ENCODE measurements at regions not wholly inside any gene's neighbourhood (a gene's known extent, or its start where the extent isn't known, plus 50 kb on each side); places are given as distances from the start of the nearest gene placed in this dataset.

DNA sequence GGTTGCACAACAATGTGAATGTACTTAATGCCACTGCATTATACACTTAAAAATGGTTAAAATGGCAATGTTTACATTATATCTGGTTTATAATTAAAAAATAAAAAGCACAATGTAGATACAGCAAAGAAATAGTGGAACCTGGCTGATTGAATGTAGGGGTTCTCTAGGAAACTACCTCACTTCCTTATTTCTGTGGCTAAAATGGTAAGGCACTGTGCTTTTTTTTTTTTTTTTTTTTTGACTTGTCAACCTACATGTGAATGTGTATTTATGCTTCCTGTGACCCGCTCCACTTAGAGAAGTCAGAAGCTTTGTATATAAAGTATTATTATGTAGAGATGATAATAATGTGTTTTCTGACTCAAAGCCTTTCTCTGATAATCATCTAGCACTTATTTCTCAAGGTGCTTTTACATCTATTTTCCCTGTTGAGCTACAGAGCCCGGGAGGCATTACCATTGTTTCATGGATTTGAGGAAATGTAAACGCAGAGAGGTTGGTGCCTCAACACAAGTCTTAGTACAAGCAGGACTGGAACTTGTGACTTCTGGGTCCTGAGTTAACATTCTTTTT lies 55.0 kb downstream of the SOX4 start:
- DNase-seq: peak; percentile 46

DNA sequence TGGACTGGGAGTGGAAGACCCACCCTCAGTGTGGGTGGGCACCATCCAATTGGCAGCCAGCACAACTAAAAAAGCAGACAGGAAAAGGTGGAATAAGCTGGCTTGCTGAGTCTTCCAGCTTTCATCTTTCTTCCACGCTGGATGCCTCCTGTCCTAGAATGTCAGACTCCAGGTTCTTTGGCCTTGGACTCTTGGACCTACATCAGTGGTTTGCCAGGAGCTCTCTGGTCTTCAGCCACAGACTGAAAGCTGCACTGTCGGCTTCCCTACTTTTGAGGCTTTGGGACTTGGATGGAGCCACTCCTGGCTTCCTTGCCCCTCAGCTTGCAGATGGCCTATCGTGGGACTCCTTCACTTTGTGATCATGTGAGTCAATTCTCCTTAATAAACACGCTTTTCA lies 59.8 kb downstream of the SOX4 start:
- DNase-seq: no peak

DNA sequence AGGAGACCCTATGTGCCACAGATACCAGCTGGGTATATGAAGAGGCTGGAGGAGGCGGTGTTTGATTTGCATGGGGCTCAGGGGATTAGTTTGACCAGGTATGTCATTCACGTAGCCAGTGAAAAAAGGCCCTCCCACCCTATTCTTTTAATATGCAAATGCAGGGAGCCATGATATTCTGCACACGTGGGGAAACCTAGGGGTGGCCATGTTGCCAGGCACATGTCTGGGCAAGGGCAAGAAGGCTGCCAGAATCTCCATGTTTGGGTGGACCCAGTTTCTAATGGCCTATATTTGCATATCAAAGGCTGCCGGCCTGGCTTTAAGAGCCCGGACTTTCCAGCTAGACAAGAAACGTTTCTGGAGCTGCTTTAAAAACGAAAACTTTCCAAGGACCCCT lies 60.4 kb downstream of the SOX4 start:
- no peak for DNase-seq

DNA sequence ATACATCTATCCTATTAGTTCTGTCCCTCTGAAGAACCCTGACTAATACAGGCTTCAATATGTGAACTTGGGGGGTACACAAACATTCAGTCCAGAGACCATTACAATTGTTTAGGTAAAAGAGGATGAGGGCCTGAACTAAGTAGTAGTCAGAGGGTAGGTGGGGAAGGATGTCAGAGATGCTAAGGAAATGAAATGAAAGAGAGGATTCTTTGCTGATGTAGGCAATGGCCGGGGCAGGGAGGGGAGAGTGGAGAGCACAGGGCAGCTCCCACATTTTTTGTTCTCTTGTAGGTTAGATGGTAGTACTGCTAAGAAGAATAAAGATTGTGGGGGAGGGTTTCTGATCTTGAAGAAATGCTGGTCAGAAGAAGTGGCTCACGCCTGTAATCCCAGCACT lies 60.8 kb downstream of the SOX4 start:
- no peak for DNase-seq

DNA sequence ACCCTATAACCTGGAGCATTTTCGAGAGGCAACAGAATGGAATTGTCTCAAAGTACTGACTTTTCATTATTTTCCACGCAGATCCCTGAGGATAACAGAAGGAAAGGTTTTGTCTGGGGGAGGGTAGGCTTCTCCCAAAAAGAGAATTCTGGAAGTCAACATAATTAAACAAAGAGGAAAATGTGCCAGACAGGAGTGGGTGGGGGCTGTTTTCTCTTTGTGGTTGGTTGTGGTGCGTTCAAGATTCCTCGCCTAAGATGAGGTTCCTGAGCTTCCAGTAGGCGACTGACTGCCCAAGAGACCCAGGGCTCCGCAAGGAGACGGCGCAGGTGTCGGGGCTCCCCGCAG lies 70.4 kb downstream of the SOX4 start:
- no peak for DNase-seq

DNA sequence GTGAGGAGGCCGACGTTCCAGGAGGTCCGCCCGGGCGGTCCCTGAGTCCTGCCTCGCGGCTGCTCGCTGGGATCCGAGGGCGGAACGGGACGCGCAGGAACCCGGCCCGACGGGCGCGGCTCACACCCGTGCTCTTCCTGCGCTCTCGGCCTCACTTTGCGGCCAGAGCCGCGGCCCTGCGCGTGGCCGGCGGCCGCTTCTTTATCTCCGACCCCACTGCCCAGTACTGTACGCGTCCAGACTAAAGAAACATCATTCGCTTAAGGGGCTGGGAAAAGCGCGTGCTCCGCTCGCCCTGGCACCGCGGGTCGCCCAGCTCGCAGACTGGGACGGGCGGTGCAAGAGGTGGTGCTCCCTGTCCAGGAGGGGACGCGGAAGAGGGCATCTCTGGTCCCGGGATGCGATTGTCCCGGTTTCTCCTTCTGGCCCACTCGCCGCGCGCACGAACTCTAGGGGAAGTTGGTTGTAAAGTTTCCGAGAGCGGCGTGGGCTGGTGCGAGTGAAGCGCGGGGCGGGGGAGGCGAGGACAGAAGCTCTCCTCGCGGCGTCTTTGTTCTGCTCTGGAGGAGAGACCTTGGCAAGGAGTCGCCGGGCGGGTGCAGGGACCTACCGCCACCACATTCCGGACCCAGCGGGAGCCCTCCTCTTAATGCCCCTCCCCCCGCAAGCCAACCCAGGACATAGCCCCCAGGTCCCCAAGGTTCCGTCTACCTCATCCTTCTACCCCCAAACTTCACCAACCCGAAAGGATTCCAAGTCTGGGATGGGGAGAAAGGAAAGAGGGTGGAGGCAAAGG lies 71.0 kb downstream of the SOX4 start:
- no peak for DNase-seq

DNA sequence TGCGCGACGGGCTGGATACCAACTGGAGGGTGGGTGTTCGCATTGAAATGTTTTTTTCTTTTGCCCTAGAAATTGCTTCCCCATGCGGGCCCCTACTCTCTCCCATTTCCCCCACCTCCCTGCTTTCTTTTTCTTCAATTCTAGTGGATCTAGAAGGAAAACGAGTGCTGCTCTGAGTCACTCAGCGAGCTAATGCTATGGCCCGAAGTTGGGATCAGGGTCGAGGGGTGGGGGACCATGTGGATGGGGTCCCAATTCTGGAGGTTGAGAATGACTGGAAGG lies 71.5 kb downstream of the SOX4 start:
- DNase-seq: no peak

DNA sequence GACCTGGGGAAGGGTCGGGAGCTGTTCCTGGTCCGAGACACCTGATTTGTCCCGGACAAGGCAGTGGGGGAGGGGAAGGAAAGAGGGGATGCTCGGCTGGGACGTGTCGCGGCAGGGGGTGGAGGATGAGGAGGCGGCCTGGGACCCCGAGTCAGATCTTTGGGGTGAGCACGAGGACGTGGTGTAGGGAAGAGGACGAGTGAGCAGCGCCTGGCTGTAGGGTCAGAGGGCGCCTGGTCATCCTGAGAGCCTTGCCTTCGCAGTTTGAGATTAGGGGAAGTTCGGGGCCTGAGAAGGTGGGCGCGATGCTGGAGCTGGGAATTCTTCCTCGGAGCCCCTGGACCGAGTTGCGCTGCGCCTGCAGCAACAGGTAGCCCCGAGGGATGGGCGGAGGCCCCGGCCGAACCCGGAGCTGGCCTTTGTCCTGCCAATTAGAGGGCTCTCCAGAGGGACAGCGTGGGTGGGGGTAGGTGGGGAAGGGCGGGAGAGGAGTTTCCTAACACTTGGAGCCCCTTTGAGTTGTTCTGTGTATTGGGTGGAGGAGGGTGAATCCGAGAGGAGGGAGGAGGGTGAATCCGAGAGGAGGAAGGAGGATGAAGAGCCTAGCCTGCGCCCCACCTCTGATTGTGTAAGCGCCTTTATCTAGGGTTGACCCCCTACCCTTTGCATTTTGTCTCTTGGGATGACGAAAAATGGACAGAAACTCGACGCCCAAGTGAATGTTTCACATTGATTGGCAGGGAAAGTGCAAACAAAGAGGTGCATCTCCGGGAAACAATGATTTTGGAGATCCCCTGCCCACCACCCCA lies 72.0 kb downstream of the SOX4 start:
- no peak for DNase-seq

DNA sequence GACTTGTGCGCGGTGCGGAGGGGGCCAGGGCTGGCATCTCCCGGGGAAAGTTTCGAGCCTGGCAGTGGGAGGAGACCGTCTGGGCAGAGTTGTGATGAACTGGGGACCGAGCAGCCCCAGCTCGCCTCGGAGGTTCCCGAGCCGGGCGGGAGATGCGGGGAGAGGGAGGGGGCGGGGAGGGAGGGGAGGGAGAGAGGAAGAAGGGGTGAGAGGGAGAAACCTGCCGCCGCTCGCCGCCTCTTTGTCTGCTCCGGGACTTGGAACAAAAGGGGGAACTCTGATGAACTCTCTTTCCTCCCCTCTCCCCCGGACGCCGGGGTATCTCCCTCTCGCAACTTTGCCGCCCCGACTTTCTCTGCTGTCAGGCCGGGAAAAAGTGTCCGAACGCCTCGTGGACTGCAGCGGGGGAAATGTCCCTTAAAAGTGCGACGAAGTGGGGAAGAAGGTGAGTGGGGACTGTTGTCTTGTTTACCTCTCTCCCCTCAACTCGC lies 72.7 kb downstream of the SOX4 start:
- DNase-seq: no peak

DNA sequence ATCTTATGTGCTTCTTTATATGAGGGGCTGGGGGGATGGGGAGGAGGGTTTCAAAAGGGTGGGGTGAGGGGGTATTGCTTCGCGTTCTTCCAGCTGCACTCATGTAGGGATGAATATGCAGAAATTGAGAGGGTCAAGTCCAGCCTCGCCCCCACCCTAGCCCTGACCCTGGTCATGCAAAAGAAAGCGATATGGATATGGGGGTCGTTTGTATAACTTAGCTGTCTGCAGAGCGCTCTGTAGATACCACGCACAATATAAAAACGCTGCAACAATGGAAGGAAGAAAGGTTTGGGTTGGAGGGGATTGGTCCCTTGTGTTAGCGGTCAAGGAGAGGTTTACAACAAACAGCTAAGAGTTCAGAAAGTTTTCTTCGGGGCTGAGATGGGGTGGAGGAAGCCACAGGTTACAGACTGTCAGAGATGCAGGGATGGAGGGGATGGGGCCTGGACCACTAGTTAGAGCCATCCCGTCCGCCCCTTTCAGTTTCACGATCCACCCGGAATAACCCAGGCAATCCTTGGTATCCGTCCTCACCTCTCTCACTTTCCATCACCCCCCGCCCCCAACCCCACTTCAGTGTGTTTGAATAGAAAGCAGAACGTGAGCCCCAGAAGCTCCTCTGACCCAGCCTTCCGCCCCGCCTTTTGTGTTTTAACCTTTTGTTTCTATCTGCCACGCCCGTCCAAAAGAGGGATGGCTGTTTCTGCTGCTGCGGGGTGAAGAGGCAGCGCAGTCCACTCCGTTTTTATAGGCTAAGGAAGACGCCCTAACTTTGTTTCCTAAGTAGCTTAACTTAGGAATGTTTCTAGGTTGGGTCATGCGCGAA lies 73.5 kb downstream of the SOX4 start:
- no peak for DNase-seq

DNA sequence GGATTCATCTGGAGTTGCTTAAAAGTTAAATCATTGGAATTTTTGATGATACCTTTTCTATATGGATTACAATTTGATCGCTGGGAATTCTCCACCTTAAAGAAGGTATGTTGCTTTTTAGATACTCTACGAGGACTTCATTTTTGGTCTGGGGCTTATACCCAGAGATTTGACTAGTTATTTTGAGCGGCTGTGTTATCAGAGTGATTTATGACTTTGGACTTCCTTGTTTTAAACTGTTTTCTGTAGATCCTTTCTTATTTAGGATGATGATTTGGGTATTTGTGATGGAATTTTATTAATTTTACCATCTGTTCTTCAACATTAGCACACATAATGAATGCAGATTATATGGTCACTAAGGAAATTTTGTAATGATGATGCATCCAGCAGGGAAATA lies 75.2 kb downstream of the SOX4 start:
- peak; percentile 14 for DNase-seq

DNA sequence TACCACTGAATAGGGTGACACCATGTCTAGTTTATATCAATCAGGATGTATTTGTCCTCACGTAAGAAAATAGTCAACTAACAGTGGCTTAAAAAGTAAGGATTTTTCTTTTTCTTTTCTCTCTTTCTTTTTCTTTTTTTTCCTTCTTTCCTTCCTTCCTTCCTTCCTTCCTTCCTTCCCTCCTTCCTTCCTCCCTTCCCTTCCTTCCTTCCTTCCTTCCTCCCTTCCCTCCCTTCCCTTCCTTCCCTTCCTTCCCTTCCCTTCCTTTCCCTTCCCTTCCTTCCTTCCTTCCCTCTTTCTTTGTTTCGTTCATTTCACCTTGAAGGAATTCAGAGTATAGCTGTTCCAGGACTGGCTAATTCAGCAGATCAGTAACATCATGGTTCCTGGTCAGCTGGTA lies 83.2 kb downstream of the SOX4 start:
- DNase-seq: no peak

DNA sequence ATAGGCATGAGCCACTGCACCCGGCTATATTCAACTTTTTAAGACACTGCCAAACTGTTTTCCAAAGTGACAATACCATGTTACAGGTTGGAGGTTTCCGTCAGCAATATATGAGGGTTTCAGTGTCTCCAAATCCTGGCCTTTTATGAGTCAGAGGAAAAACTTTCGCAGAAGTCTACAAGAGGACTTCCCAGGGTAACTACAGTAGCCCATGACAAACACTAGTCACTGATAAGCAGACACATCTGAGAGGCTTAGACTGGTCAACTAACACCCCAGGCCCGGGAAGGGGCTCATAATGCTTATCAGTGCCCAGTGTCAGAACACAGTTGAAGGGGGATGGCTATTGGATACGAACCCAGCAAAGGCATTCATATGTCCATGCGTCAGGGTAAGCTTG lies 85.4 kb downstream of the SOX4 start:
- DNase-seq: peak; percentile 13

DNA sequence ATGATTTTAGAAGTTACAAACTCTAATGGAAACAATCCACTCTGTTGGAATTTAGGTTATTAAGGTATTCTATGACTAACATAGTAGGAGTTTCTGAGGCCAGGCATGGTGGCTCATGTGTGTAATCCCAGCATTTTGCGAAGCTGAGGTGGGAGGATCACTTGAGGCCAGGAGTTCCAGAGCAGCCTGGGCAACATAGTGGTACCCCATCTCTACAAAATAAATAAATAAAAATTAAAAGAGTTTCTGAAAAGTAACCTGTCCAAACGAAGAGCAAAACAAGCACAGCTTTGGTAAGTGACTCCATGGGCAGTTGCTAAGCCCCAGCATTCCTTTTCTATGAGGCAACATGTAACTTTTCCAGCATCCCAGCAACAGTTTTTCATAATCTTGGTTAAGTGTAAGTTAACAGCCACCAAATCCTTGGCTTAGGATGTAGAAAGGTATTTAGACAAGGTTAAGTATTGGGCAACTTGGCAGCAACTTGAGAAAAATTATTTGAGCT lies 86.3 kb downstream of the SOX4 start:
- DNase-seq: no peak

DNA sequence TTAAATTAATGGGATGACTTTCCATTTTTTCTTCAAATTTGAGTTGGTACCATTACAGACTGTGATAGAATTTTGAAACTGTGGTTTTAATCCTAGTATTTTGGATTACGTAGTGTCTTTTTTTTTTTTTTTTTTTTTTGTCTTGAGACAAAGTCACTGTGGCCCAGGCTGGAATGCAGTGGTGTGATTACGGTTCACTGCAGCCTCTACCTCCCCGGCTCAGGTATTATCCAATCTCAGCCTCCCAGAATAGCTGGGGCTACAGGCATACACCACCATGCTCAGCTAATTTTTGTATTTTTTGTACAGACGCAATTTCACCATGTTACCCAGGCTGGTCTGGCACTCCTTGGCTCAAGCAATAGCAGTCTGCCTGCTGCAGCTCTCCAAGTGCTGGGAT lies 87.1 kb downstream of the SOX4 start:
- no peak for DNase-seq

DNA sequence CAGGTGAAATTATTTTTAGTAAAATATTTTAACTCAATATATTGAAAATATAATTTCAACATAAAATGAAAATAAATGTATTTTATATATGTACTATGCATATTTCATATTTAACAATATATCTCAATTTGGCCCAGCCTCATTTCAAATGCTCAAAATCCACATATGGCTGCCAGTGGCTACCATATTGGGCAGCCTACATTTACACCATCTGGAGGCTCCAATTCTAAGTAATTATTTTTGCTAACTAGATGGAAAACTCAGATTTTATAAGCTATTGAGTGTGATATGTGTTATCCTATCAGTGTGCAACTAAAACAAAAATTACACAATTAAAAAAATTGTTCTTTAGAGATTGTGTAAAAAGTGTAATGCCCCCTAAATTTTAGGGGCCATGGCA lies 96.9 kb downstream of the SOX4 start:
- DNase-seq: no peak

DNA sequence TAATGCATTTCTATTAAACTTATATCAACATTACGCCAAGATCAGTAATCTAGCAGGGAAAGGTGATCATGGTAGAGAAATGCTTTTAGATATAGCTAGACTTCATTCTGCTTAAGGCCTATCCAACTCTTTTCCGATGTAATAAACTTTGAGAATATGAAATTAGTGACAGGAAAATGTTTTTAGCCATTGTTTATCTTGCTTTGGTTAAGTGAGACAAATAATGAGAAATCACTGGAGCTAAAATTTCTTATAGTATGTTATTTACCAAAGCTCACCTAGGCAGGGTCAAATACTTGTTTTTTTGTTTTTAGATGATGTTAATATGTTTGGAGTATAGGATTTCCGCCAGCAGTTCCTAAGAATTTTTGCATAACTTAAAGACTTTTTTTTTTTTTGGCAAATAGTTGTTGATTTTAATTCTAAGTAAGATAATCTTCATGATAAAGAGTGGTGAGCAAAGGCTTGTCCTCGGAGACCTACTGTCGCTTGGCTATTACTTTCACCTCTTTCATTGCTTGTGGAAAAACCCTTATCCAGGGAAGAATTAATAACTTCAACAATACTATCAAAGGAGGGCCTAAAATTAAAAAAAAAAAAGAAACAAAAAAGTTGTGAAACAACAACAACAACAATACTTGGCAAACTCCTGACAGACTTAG lies 98.3 kb downstream of the SOX4 start:
- DNase-seq: no peak

DNA sequence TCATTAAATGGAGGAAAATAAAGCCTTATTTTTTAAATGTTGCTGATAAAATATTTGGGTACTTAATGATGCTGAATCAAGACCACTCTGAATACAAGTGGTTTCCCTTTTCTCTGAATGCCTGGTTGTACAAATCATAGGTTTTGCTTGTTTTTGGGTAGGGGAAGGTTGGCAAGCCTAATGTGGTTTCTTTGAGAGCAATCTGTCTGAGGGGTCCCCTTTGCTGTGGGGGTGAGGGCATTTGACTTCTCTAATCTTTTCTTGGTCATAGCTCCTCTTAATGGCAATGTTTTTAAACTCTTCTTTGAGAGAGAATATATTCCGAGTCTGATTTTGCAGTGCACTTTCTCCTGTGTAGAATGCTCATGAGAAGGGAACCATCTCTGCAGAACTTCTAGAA lies 99.2 kb downstream of the SOX4 start:
- DNase-seq: no peak

DNA sequence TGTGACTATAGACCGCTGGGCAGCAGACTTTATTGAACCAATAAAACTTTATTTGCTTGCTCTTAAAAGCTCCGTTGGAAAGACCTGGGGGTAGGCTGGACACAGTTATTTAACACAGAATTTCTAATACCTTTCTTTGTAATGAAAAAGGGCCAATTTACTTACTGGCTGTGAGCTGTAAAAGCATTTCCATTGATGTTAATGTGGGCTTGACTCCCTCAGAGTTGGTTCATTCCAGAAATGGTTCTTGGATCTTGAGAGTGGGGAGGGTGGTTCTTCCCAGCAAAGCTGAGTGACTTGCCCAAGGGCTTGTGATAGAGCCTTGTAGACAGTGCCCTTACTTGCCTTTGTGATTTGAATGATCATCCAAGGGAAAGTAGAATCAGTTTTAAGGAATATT lies 100.6 kb downstream of the SOX4 start:
- no peak for DNase-seq

DNA sequence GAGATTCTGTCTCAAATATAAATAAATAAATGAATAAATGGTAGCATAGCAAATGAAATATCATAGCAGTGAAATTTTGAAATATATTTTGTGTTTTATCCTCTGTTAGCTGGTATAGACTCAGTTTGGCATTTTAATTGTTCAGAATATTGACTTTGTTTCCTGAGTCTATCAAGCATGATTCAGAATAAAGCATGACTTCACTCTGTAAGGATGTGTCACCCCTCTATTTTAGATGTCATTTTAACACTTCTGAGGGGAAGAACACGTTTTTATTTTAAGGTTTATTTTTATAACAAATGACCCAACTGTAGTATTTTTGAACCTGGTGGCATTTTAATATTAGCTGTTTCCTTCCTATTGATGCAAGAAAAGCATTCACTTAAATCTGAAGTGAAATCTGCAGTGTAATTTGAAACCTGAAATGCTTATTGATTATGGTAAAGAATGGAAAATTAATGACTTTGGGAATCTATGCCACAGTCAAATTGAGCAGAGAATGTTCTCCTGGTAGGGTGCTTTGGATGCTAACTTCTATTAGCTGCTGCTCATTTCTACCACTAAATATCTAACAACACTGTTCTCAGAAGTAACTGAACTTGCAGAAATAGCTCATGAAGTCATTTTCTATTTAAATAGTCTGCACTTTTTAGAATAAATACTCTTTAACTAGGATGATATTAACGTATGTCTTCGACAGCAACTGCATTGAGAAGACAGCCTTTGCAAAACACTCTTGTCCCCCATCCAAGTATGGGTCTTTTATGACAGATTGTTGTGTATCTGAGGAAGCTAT lies 114.2 kb downstream of the SOX4 start:
- DNase-seq: no peak

DNA sequence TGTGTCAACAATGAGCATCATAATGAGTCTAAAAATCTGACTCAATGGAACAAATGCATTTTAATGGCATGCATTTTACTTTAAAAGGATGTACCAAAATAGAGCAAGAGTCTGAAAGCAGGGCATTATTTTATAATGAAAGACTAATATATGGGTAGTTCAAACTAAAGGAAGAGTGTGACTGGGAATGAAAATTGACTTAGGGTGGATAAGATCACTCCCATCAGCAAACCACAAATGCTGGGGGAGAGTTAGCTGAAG lies 114.7 kb downstream of the SOX4 start:
- DNase-seq: no peak

DNA sequence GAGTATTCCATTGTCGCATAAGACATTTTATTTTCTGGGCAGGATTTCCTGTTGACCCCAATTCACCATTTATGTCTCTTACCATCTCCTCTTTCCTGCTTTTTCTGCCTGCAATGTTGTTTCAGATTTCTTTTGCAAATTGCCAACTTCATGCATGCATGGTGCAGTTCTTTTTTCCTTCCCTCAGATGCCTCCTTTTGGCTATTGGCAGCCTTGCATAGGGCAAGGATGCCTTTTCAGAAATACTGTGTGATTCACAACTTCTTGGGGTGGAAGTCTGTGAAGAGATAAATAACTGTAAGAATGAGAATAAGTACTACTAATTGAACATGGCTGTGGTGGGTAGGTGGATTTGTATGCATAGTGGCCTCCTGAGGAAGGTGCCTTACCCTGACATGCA lies 116.7 kb downstream of the SOX4 start:
- no peak for DNase-seq
